Cerebellar cortex (tissue), 1 donor: ENCODE measurements at regions not wholly inside any gene's neighbourhood (a gene's known extent, or its start where the extent isn't known, plus 50 kb on each side); places are given as distances from the start of the nearest gene placed in this dataset.
"Not testable (repeated sequence)": the region's sequence is repeated elsewhere in the genome, so short reads cannot be mapped to it uniquely, and the experiment has no call there.

Experiments
- DNase-seq: peaks from one replicate; pipeline ENCODE4 v3.0.0-alpha.2; 2015; ENCODE audit warnings: low spot score

- no peak for DNase-seq
These were observed 111.2 kb downstream of the CAPZA3 start for GRCh38 chr12:18849080-18849479.

GRCh38 chr12:18849761-18850160 lies 111.8 kb downstream of the CAPZA3 start:
- no peak for DNase-seq

- no peak for DNase-seq
These were observed 112.8 kb downstream of the CAPZA3 start for GRCh38 chr12:18850752-18851151.

GRCh38 chr12:18851271-18851670 lies 113.4 kb downstream of the CAPZA3 start:
- DNase-seq: no peak

GRCh38 chr12:18853570-18854366 lies 115.8 kb downstream of the CAPZA3 start:
- DNase-seq: no peak

GRCh38 chr12:18857656-18858055 lies 119.7 kb downstream of the CAPZA3 start:
- DNase-seq: no peak

- DNase-seq: no peak
These were observed 121.5 kb downstream of the CAPZA3 start for GRCh38 chr12:18859400-18859799.

GRCh38 chr12:18861287-18861858 lies 123.5 kb downstream of the CAPZA3 start:
- DNase-seq: peak; percentile 4

GRCh38 chr12:18863769-18864500 lies 126.0 kb downstream of the CAPZA3 start:
- DNase-seq: no peak

- DNase-seq: no peak
These were observed 127.1 kb downstream of the CAPZA3 start for GRCh38 chr12:18864900-18865561.

GRCh38 chr12:18868717-18869116 lies 130.8 kb downstream of the CAPZA3 start:
- no peak for DNase-seq

- no peak for DNase-seq
These were observed 134.9 kb downstream of the CAPZA3 start for GRCh38 chr12:18872770-18873169.

GRCh38 chr12:18878676-18879180 lies 140.8 kb downstream of the CAPZA3 start:
- DNase-seq: no peak

- no peak for DNase-seq
These were observed 144.8 kb downstream of the CAPZA3 start for GRCh38 chr12:18882690-18883089.

GRCh38 chr12:18886962-18887361 lies 149.0 kb downstream of the CAPZA3 start:
- no peak for DNase-seq

GRCh38 chr12:18887368-18887767 lies 149.4 kb downstream of the CAPZA3 start:
- no peak for DNase-seq

- DNase-seq: no peak
These were observed 150.1 kb downstream of the CAPZA3 start for GRCh38 chr12:18888047-18888446.

GRCh38 chr12:18890621-18891020 lies 152.7 kb downstream of the CAPZA3 start:
- not testable (repeated sequence) for DNase-seq

GRCh38 chr12:18895540-18895939 lies 157.6 kb downstream of the CAPZA3 start:
- DNase-seq: no peak

GRCh38 chr12:18895946-18896345 lies 158.0 kb downstream of the CAPZA3 start:
- DNase-seq: no peak

GRCh38 chr12:18897823-18898222 lies 159.9 kb downstream of the CAPZA3 start:
- DNase-seq: no peak

- no peak for DNase-seq
These were observed 160.6 kb downstream of the CAPZA3 start for GRCh38 chr12:18898470-18898869.
